ENCODE measurements at regions not wholly inside any gene's neighbourhood (a gene's known extent, or its start where the extent isn't known, plus 50 kb on each side); places are given as distances from the start of the nearest gene placed in this dataset.

- no peak for ATAC-seq
- intact Hi-C loops (cut with DNase I): no loop called here
- no peak for DNase-seq (ENCODE audit: missing footprints)
Observed at GRCh38 chr18:56391931-56392590, 246.3 kb downstream of the TXNL1 start.

DNA sequence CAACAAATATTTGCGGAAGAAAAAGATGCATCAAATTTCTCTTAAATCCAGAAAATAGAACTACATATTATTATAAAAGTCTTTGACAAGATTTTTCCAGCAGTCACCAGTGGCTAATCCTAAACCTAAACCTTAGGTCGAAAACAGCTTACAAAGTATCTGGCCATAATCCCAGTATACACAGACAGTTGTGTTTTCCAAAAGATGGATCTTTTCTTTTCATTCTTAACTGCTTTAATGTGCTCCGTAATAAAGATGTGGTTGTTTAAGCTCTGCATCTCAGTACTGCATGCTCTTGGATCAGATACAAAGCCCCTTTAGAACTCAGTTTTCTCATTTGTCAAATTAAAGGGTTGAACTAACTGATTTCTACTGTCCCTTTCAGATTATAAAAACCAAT lies 247.8 kb downstream of the TXNL1 start:
- intact Hi-C loops (cut with DNase I): no loop called here
- DNase-seq (ENCODE audit: missing footprints): no peak

GRCh38 chr18:56389190-56389589 lies 249.2 kb downstream of the TXNL1 start:
- no peak for DNase-seq (ENCODE audit: missing footprints)
- intact Hi-C loops (cut with DNase I): no loop called here
- ATAC-seq: no peak

More for the DNA sequence above, 247.8 kb downstream of the TXNL1 start:
- no peak for ATAC-seq

DNA sequence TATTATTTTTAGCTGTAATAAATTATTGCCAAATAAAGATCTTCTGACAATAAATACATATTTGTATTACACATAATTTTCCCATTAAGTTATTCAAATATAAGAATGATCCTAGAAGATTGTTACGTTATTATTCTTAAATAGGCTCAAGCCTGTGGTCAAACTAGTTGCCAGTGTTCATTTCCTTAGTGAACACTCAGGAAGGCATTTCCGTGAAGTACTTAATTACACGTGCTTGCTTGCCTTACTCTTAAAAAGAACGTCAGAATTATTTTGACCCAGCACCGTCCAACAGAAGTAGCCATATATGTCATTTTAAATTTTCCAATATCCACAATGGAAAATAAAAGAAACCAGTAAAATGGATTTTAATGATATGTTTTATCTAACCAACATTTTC lies 249.8 kb downstream of the TXNL1 start:
- intact Hi-C loops (cut with DNase I): no loop called here
- no peak for ATAC-seq
- no peak for DNase-seq (ENCODE audit: missing footprints)

DNA sequence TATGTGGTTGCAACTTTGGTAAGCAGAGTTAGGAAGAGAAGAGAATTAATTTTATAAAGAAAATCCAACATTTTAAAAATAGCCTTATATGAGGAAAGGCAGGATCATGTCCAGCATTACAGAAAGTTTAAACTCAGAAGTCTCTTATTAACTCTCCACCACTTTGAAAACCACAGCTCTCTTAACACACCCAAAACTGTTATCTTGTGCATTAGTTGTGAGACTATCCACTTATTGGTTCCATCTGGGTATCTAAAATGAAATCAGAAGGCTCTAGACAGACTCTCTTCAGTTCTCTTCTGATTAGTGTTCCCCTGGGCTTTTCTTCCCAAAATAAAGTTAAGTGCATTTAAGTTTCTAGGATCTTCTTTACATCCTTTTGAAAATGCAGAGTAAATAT lies 251.5 kb downstream of the TXNL1 start:
- ATAC-seq: no peak
- intact Hi-C loops (cut with DNase I): no loop called here

GRCh38 chr18:56383349-56383748 lies 255.0 kb downstream of the TXNL1 start:
- DNase-seq (ENCODE audit: missing footprints): no peak
- no peak for ATAC-seq
- intact Hi-C loops (cut with DNase I): no loop called here

More for the DNA sequence above, 251.5 kb downstream of the TXNL1 start:
- DNase-seq (ENCODE audit: missing footprints): no peak

GRCh38 chr18:56382541-56382940 lies 255.9 kb downstream of the TXNL1 start:
- ATAC-seq (peak; percentile 64), DNase-seq (ENCODE audit: missing footprints) (no peak)
- intact Hi-C loops (cut with DNase I): no loop called here

DNA sequence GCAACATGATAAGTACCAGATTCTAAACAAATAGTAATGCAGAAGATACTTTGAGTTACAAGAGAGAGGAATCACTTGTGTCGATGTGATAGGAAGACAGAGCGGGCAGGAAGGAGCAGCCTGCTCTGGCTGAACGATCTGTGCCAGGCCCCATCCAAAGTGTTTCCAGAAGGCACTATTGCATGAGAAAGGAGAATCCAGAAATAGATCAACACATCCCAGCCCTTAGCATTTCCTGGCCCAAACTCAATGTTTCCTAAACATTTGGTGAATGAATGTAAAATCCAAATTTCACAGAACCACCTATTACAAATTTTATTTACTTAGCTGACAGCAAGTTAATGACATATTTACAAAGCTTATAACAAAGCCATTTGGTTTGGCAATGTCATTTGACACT lies 257.2 kb downstream of the TXNL1 start:
- intact Hi-C loops (cut with DNase I): no loop called here
- no peak for ATAC-seq
- no peak for DNase-seq (ENCODE audit: missing footprints)

- intact Hi-C loops (cut with DNase I): no loop called here
- no peak for ATAC-seq
Observed at GRCh38 chr18:56380685-56381084, 257.7 kb downstream of the TXNL1 start.

DNA sequence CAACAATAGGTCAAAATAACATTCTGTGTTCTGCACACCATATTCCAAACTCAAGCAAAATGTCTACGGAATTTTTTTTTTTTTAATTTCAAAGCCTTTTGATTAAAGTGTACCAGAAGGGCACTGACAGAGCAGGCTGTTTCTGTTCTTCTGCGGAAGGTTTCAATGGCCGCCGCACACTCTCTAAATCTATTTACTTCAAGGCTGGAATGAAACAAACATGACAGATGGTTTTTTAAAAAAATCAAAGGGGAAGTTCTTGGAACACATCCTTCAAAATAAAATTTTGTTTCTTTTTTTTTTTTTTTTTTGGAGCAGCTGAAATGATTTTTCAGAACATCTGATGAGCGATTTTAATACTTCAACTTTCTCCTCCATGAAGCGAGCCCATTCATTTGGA lies 259.1 kb downstream of the TXNL1 start:
- DNase-seq (ENCODE audit: missing footprints) (no peak), ATAC-seq (no peak)
- intact Hi-C loops (cut with DNase I): loop anchor here (10.0 kb wide), 1 partner anchor 196 kb away; no protein-coding TSS in a partner anchor

More at GRCh38 chr18:56380685-56381084, 257.7 kb downstream of the TXNL1 start:
- DNase-seq (ENCODE audit: missing footprints): no peak

DNA sequence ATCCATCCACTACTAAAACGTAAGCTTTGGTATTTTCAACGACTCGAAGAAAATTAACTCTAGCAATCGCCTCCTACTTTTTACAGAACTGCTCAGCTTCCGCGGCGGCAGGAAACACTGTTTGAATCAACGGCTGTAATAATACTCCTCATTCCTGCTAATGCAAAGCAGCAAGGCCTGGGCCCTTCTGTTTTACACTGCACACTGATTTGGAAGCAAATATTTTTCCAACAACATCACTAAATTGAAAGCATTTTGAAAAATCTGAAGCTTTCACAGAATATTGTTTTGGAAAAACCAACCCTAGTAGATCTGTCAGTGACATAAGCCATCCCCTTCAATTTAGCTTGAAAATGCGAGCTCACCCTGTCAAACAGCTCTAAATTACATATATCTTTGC lies 261.2 kb downstream of the TXNL1 start:
- intact Hi-C loops (cut with DNase I): loop anchor here (10.0 kb wide), 1 partner anchor 198 kb away; no protein-coding TSS in a partner anchor
- no peak for ATAC-seq
- no peak for DNase-seq (ENCODE audit: missing footprints)

- no peak for DNase-seq (ENCODE audit: missing footprints)
Observed at GRCh38 chr18:56374007-56374655, 264.3 kb downstream of the TXNL1 start.

DNA sequence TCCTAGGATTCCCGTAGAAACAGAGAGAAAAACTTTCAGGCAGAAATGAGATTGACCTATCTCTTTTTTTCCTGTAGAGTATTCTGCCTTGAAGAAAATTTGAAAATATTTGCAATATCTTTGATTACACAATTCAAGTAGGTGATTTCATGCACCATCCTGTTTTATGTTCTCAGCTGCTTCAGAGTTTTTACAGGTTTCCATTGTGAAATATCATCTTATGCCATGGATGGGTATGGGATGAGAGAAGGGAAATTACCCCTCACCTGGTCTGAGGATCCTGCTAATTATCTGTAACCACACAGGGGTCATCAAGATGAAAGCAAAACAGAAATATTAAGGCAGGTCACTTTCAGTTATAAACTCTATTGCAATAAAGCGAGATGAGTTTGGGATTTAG lies 264.8 kb downstream of the TXNL1 start:
- ATAC-seq: no peak
- DNase-seq (ENCODE audit: missing footprints): no peak
- intact Hi-C loops (cut with DNase I): loop anchor here (10.0 kb wide), 1 partner anchor 201 kb away; no protein-coding TSS in a partner anchor

More at GRCh38 chr18:56374007-56374655, 264.3 kb downstream of the TXNL1 start:
- ATAC-seq: no peak
- intact Hi-C loops (cut with DNase I): loop anchor here (10.0 kb wide), 1 partner anchor 201 kb away; no protein-coding TSS in a partner anchor

GRCh38 chr18:56368066-56368465 lies 270.3 kb downstream of the TXNL1 start:
- no peak for DNase-seq (ENCODE audit: missing footprints)
- intact Hi-C loops (cut with DNase I): no loop called here
- ATAC-seq: no peak

- no peak for DNase-seq (ENCODE audit: missing footprints)
- ATAC-seq: no peak
- intact Hi-C loops (cut with DNase I): no loop called here
Observed at GRCh38 chr18:56358608-56359280, 279.6 kb downstream of the TXNL1 start.

- intact Hi-C loops (cut with DNase I): no loop called here
- ATAC-seq (no peak), DNase-seq (ENCODE audit: missing footprints) (no peak)
Observed at GRCh38 chr18:56353663-56354260, 284.6 kb downstream of the TXNL1 start.

DNA sequence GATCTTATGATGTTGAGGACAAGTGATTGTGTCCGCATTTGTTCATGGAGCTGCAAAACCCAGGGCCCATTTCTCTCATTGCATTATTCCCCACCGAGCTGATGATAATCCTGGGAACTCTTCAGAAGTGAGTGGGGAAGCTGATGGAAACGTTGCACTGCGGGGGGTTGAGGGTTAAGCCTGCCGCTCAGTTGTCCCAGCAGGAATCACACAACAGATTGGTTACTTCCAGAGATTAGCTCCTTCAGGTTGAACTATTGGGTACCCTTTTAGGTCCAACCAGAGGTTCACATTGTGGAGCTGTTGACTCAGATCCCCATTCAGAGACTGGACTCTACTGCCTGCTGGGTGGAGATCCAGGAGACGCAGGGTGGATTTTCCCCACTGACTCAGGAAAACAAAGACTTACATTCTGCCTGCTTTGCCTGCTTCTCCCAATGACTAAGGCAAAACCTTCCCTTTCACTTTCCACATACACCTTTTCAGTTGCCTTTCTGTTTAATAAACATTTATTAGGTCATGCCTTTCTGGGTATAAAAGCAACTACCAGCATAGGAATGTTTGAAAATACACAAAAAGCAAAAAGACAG lies 286.4 kb downstream of the TXNL1 start:
- ATAC-seq (no peak), DNase-seq (ENCODE audit: missing footprints) (no peak)
- intact Hi-C loops (cut with DNase I): no loop called here

GRCh38 chr18:56337507-56337906 lies 300.9 kb downstream of the TXNL1 start:
- ATAC-seq (no peak), DNase-seq (ENCODE audit: missing footprints) (no peak)
- intact Hi-C loops (cut with DNase I): no loop called here

DNA sequence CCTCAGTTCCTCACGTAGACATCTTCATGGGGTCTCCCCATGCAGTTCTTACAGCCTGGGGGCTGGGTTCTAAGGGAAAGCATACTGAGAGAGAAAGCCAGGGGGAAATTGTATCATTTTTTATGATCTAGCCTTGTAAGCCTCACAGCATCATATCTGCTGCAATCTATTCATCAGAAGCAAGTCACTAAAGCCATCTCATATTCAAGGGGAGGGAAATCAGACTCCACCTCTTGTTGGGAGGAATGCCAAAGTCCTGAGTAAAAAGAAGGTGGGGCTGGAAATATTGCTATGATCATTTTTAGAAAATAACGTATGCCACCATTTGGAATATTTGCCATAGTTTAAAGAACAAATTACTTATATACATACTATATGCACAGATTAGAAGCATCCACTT lies 304.6 kb downstream of the TXNL1 start:
- ATAC-seq: no peak
- intact Hi-C loops (cut with DNase I): no loop called here
- no peak for DNase-seq (ENCODE audit: missing footprints)
